Astrocyte of the spinal cord (primary cell): ENCODE measurements at regions not wholly inside any gene's neighbourhood (a gene's known extent, or its start where the extent isn't known, plus 50 kb on each side); places are given as distances from the start of the nearest gene placed in this dataset.

Source experiments
- DNase-seq: peaks from one replicate; pipeline ENCODE4 v3.0.0; 2011; ENCODE audit warnings: low read depth, low spot score
- H3K4me3 ChIP-seq: 2 replicates; pipeline ENCODE4 v1.5.1; 2011; ENCODE audit warnings: low read depth, mild to moderate bottlenecking, low read length, moderate library complexity
- CTCF ChIP-seq: IDR thresholded peaks from 2 replicates; pipeline ENCODE4 v1.5.1; 2012; ENCODE audit warnings: low read depth, mild to moderate bottlenecking, low read length, inconsistent platforms
- in situ Hi-C: cut with HindIII; loops from 2 replicates; pipeline ENCODE4 v1.10.0; 2017; ENCODE audit warnings: low sequenced_read_pairs

- H3K4me3 ChIP-seq = no peak overlapping the region
- DNase-seq = no peak
- no peak for TF ChIP-seq CTCF
- in situ Hi-C loops = no loop called here
Measured at GRCh38 chr2:41413813-41414485, 633.9 kb upstream of the PKDCC start.

DNA sequence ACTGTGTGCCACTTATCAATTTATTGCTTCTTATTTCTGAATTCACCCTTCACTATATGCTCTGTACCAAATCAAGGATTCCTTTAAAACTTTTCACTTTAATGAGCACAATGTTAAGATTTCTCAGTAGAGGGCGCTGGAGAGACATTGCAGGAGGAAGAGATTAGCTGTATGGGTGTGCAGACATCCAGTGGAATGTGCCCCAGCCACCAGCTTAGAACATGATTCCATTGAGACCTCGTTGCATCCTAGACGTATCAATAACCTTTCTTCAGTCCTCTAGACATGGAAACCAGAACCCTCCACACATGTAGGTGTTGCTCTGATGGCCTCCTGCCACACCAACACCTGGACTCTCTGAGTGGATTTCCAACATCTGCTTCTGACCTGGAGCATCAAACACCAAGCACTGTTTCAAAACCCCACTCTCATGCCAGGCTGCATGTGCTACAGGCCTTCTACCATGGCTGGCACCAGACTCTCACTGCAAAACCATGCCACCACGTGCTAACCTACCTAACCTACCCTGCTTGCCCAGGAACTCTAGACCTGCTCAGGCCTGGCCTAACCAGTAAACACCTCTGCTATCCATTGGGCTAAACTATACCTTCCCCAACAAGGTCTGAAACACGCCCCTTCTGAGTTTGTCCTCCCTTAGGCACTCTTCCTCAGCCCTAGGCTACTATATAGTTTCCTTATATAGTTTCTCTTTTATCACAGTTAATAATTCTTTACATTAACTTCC, 633.2 kb upstream of the PKDCC start:
- DNase-seq = peak; percentile 29
- peak; percentile 46 for TF ChIP-seq CTCF
- in situ Hi-C loops = no loop called here
- no peak overlapping the region for H3K4me3 ChIP-seq

- in situ Hi-C loops = no loop called here
- no peak overlapping the region for H3K4me3 ChIP-seq
- no peak for DNase-seq
- no peak for TF ChIP-seq CTCF
Measured at GRCh38 chr2:41417511-41417910, 630.3 kb upstream of the PKDCC start.

GRCh38 chr2:41420219-41420618, 627.6 kb upstream of the PKDCC start:
- no peak for TF ChIP-seq CTCF
- no peak for DNase-seq
- no peak overlapping the region for H3K4me3 ChIP-seq
- in situ Hi-C loops = no loop called here

DNA sequence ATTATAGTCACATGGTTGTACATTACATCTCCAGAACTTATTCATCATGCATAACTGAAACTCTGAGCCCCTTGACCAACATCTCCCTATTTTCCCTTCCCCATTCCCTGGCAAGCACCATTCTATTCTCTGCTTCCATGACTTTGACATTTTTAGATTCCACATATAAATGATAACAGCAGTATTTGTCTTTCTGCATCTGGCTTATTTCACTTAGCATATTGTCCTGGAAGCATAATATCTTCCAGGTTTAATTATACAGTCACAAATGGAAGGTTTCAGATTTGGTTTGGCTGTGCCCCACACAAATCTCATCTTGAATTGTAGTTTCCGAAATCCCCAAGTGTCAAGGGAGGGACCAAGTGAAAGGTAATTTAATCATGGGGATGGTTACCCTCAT, 626.9 kb upstream of the PKDCC start:
- no peak for TF ChIP-seq CTCF
- H3K4me3 ChIP-seq = no peak overlapping the region
- DNase-seq = no peak
- in situ Hi-C loops = no loop called here

DNA sequence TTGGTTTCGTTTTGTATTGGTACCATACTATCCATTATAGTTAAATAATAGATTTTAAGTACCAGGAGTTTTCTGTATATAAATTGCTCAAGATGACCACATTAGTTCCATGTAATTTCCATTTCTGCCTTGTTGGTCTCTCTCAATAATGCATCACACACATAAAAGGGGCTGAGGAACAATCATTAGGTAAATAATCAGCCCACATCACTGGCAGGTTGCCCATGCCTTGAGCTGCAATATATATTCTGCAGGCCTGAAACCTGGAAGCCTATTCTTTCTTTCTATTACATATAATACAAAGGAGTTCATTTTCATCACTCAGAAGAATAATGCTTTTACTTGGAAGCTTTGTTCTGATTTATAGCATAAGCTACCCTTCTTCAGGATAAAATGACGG, 616.1 kb upstream of the PKDCC start:
- TF ChIP-seq CTCF = no peak
- in situ Hi-C loops = no loop called here
- DNase-seq = no peak
- no peak overlapping the region for H3K4me3 ChIP-seq
